ENCODE measurements at regions not wholly inside any gene's neighbourhood (a gene's known extent, or its start where the extent isn't known, plus 50 kb on each side); places are given as distances from the start of the nearest gene placed in this dataset.

DNA sequence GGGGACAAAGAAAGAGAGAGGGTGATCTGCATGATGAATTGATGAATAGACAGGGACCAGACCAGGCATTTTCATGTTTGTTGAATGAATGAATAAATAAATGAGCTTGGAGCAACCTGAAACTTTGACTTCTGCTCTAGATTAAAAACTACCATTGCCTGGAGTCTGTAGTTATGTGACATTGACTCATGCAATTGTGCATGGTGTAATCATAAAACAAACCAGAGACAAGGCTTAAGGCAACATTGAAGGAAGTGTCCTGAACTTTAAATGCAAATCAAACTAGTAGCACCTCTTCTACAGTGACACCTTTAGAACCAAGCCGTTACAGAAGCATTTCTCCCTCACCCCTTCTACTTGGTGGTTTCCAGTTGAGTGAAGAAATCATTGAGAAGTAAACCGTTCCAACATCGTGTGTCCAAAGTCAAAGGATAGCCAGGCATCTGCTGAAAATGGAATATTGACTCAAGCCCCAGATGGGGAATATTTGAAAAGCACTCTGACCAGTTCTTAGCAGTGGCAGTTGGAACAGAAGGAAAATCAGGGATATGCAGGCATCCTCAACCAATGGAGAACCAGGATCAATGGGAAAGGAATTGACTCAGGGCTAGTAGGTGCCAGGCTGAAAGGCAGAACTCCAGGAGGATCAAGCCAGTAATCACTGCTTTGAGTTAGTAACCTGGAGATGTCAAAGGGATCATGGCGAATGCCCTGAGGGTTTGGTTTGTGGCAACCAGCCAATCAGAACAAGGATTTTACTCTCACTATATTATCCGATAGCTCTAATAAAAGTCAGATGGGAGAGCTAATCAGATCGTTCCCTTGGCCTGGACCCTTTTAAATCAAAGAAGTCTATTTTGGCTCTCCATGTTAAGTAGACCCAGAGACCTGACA, 171.2 kb upstream of the TSHZ2 start:
- POLR2A ChIA-PET: interaction anchor here (0.6 kb wide), 1 partner anchor 1328 kb away, joined by 3 read pairs; no protein-coding TSS in a partner anchor
- Mint-ChIP-seq H3K36me3 (no peaks in the 10 kb centered on the region), H3K4me1 (no peaks in the 10 kb centered on the region), H3K27me3 (ENCODE audit: low read depth) (no peaks in the 10 kb centered on the region; the same call in 1 of the 2 replicates), H3K9me3 (no peaks in the 10 kb centered on the region), H3K4me3 (no peak overlapping the region), H3K27ac (no peak overlapping the region)
- no peak for ATAC-seq
- CTCF ChIA-PET: no interaction called here
- no peak for DNase-seq (ENCODE audit: low spot score)
- TF ChIP-seq GABPB1 (CRISPR knock-in tag; IDR thresholded peaks at IDR 0.05) (no peak), PRRX2 (CRISPR knock-in tag; IDR thresholded peaks at IDR 0.05) (no peak), FOXP1 (CRISPR knock-in tag; IDR thresholded peaks at IDR 0.05; ENCODE audit: borderline replicate concordance) (no peak), CREB1 (CRISPR knock-in tag; IDR thresholded peaks at IDR 0.05) (no peak), NR2C2 (CRISPR knock-in tag; IDR thresholded peaks at IDR 0.05) (no peak), NR3C1 (CRISPR knock-in tag; conservative IDR thresholded peaks at IDR 0.05; ENCODE audit: low read depth) (no peak), ZNF416 (CRISPR knock-in tag; IDR thresholded peaks at IDR 0.05) (no peak), NR1H2 (CRISPR knock-in tag; IDR thresholded peaks at IDR 0.05) (no peak)
- TF ChIP-seq, protein P1, sequence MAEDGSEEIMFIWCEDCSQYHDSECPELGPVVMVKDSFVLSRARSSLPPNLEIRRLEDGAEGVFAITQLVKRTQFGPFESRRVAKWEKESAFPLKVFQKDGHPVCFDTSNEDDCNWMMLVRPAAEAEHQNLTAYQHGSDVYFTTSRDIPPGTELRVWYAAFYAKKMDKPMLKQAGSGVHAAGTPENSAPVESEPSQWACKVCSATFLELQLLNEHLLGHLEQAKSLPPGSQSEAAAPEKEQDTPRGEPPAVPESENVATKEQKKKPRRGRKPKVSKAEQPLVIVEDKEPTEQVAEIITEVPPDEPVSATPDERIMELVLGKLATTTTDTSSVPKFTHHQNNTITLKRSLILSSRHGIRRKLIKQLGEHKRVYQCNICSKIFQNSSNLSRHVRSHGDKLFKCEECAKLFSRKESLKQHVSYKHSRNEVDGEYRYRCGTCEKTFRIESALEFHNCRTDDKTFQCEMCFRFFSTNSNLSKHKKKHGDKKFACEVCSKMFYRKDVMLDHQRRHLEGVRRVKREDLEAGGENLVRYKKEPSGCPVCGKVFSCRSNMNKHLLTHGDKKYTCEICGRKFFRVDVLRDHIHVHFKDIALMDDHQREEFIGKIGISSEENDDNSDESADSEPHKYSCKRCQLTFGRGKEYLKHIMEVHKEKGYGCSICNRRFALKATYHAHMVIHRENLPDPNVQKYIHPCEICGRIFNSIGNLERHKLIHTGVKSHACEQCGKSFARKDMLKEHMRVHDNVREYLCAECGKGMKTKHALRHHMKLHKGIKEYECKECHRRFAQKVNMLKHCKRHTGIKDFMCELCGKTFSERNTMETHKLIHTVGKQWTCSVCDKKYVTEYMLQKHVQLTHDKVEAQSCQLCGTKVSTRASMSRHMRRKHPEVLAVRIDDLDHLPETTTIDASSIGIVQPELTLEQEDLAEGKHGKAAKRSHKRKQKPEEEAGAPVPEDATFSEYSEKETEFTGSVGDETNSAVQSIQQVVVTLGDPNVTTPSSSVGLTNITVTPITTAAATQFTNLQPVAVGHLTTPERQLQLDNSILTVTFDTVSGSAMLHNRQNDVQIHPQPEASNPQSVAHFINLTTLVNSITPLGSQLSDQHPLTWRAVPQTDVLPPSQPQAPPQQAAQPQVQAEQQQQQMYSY (CRISPR knock-in tag; IDR thresholded peaks at IDR 0.05): no peak
- TF ChIP-seq, protein P2, sequence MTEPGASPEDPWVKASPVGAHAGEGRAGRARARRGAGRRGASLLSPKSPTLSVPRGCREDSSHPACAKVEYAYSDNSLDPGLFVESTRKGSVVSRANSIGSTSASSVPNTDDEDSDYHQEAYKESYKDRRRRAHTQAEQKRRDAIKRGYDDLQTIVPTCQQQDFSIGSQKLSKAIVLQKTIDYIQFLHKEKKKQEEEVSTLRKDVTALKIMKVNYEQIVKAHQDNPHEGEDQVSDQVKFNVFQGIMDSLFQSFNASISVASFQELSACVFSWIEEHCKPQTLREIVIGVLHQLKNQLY (CRISPR knock-in tag; IDR thresholded peaks at IDR 0.05): no peak
- TF ChIP-seq, protein P3, sequence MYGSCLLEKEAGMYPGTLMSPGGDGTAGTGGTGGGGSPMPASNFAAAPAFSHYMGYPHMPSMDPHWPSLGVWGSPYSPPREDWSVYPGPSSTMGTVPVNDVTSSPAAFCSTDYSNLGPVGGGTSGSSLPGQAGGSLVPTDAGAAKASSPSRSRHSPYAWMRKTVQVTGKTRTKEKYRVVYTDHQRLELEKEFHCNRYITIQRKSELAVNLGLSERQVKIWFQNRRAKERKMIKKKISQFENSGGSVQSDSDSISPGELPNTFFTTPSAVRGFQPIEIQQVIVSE (CRISPR knock-in tag; IDR thresholded peaks at IDR 0.05; ENCODE audit: borderline replicate concordance): no peak
- TF ChIP-seq, protein P4, sequence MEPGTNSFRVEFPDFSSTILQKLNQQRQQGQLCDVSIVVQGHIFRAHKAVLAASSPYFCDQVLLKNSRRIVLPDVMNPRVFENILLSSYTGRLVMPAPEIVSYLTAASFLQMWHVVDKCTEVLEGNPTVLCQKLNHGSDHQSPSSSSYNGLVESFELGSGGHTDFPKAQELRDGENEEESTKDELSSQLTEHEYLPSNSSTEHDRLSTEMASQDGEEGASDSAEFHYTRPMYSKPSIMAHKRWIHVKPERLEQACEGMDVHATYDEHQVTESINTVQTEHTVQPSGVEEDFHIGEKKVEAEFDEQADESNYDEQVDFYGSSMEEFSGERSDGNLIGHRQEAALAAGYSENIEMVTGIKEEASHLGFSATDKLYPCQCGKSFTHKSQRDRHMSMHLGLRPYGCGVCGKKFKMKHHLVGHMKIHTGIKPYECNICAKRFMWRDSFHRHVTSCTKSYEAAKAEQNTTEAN (CRISPR knock-in tag; IDR thresholded peaks at IDR 0.05): no peak

DNA sequence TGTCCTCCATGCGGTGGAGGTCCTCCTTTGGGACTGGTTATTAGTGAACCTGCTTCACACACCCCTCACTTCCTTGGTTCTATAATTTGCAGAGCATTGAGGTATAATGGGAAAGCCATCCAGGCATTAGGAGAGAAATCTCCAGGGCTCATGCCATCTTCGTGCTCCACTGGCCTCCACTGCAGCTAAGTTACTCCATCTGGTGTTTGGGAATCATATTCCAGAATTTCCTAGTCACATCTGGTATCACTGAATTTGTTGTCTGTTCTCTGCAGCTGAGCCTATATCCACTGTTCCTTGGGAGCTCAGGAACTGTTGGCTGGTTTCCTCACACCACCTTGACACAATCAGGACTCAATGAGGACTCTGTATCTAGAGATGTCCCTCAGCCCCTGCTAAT, 173.0 kb upstream of the TSHZ2 start:
- no peaks in the 10 kb centered on the region; the same call in 1 of the 2 replicates for H3K27me3 Mint-ChIP-seq (ENCODE audit: low read depth)
- no peaks in the 10 kb centered on the region for H3K36me3 Mint-ChIP-seq
- H3K4me1 Mint-ChIP-seq: no peaks in the 10 kb centered on the region
- no peak overlapping the region for H3K27ac Mint-ChIP-seq
- CTCF ChIA-PET: no interaction called here
- no peak for DNase-seq (ENCODE audit: low spot score)
- H3K4me3 Mint-ChIP-seq: no peak overlapping the region
- no peaks in the 10 kb centered on the region for H3K9me3 Mint-ChIP-seq
- POLR2A ChIA-PET: no interaction called here
- no peak for ATAC-seq
- TF ChIP-seq, protein P5, sequence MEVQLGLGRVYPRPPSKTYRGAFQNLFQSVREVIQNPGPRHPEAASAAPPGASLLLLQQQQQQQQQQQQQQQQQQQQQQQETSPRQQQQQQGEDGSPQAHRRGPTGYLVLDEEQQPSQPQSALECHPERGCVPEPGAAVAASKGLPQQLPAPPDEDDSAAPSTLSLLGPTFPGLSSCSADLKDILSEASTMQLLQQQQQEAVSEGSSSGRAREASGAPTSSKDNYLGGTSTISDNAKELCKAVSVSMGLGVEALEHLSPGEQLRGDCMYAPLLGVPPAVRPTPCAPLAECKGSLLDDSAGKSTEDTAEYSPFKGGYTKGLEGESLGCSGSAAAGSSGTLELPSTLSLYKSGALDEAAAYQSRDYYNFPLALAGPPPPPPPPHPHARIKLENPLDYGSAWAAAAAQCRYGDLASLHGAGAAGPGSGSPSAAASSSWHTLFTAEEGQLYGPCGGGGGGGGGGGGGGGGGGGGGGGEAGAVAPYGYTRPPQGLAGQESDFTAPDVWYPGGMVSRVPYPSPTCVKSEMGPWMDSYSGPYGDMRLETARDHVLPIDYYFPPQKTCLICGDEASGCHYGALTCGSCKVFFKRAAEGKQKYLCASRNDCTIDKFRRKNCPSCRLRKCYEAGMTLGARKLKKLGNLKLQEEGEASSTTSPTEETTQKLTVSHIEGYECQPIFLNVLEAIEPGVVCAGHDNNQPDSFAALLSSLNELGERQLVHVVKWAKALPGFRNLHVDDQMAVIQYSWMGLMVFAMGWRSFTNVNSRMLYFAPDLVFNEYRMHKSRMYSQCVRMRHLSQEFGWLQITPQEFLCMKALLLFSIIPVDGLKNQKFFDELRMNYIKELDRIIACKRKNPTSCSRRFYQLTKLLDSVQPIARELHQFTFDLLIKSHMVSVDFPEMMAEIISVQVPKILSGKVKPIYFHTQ (CRISPR knock-in tag; IDR thresholded peaks at IDR 0.05): no peak
- TF ChIP-seq, protein P6, sequence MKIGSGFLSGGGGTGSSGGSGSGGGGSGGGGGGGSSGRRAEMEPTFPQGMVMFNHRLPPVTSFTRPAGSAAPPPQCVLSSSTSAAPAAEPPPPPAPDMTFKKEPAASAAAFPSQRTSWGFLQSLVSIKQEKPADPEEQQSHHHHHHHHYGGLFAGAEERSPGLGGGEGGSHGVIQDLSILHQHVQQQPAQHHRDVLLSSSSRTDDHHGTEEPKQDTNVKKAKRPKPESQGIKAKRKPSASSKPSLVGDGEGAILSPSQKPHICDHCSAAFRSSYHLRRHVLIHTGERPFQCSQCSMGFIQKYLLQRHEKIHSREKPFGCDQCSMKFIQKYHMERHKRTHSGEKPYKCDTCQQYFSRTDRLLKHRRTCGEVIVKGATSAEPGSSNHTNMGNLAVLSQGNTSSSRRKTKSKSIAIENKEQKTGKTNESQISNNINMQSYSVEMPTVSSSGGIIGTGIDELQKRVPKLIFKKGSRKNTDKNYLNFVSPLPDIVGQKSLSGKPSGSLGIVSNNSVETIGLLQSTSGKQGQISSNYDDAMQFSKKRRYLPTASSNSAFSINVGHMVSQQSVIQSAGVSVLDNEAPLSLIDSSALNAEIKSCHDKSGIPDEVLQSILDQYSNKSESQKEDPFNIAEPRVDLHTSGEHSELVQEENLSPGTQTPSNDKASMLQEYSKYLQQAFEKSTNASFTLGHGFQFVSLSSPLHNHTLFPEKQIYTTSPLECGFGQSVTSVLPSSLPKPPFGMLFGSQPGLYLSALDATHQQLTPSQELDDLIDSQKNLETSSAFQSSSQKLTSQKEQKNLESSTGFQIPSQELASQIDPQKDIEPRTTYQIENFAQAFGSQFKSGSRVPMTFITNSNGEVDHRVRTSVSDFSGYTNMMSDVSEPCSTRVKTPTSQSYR (CRISPR knock-in tag; IDR thresholded peaks at IDR 0.05): no peak
- TF ChIP-seq IRF2 (CRISPR knock-in tag; IDR thresholded peaks at IDR 0.05; ENCODE audit: borderline replicate concordance, low read depth) (no peak), MXD4 (CRISPR knock-in tag; IDR thresholded peaks at IDR 0.05; ENCODE audit: borderline replicate concordance) (no peak), ZNF317 (CRISPR knock-in tag; IDR thresholded peaks at IDR 0.05; ENCODE audit: borderline replicate concordance, low read depth) (no peak), KAT7 (CRISPR knock-in tag; IDR thresholded peaks at IDR 0.05; ENCODE audit: borderline replicate concordance) (no peak), NFATC4 (CRISPR knock-in tag; IDR thresholded peaks at IDR 0.05) (no peak), SMAD3 (CRISPR knock-in tag; IDR thresholded peaks at IDR 0.05; ENCODE audit: borderline replicate concordance) (no peak)
- TF ChIP-seq, protein P7, sequence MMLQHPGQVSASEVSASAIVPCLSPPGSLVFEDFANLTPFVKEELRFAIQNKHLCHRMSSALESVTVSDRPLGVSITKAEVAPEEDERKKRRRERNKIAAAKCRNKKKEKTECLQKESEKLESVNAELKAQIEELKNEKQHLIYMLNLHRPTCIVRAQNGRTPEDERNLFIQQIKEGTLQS (CRISPR knock-in tag; conservative IDR thresholded peaks at IDR 0.05): no peak

All from WTC11 (cell line).